Kidney epithelial cell (primary cell): ENCODE measurements at regions not wholly inside any gene's neighbourhood (a gene's known extent, or its start where the extent isn't known, plus 50 kb on each side); places are given as distances from the start of the nearest gene placed in this dataset.

Experiments used
- DNase-seq: peaks from one replicate; pipeline ENCODE4 v3.0.0-alpha.2; 2010; ENCODE audit warnings: low read depth
- H3K27me3 ChIP-seq: 2 replicates; pipeline ENCODE4 v1.6.0; 2011; ENCODE audit warnings: low read length; ENCODE audit not compliant: control insufficient read depth, insufficient read depth
- H3K36me3 ChIP-seq: 2 replicates; pipeline ENCODE4 v1.5.1; 2011; ENCODE audit warnings: low read length; ENCODE audit not compliant: control insufficient read depth, insufficient read depth
- H3K4me3 ChIP-seq: 2 replicates; pipeline ENCODE4 v1.5.1; 2011; ENCODE audit warnings: low read depth, mild to moderate bottlenecking, control low read depth, low read length
- CTCF ChIP-seq: IDR thresholded peaks from 2 replicates; pipeline ENCODE4 v1.5.1; 2011; ENCODE audit warnings: mild to moderate bottlenecking, moderate library complexity, low read length, control low read depth, inconsistent platforms; ENCODE audit not compliant: insufficient read depth, poor library complexity, severe bottlenecking

- no peak for TF ChIP-seq CTCF
- H3K4me3 ChIP-seq: no peak overlapping the region
- no peaks in the 10 kb centered on the region for H3K27me3 ChIP-seq
- H3K36me3 ChIP-seq: no peaks in the 10 kb centered on the region
- no peak for DNase-seq
Measured at GRCh38 chr10:121653608-121654007, 55.4 kb upstream of the FGFR2 start.

DNA sequence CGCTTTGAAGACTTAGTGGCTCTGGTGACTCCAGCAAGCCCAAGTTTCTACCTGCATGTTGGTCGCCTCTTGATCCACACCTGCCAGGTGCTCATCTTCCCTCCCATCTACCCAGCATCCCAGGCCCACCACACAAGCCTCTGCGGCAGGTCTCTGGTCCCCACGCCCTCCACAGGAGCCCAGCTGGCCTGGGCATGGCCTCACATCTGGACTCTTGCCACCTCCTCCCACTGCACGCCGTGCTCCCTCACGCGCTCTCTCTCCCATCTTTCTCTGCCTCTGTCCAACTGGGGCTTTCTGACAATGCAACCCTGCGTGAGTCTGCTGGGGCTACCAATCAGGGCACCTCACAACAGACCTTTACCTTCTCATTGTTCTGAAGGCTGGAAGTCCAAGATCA lies 50.2 kb upstream of the FGFR2 start:
- no peaks in the 10 kb centered on the region for H3K27me3 ChIP-seq
- no peak overlapping the region for H3K4me3 ChIP-seq
- TF ChIP-seq CTCF: no peak
- no peak for DNase-seq
- no peaks in the 10 kb centered on the region for H3K36me3 ChIP-seq

DNA sequence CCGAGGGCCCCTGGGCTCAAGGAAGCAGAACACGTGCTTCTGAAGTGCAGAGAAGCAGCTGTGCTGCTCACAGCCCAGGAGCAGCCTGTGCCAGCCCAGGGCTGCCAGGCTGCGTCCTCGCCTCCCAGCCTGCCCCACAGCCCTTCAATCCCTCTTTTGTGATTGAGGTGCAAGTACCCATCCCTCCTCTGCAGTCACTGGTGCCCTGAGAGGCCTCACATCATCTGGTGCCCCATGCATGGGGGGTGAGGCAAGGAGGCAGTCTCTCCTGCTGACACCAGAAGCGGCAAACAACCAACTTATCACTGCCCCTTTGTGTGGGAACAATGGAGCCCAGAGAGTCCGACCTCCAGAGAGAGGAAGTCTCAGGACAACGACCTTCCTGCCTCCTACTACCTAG lies 49.8 kb upstream of the FGFR2 start:
- Histone ChIP-seq H3K4me3 (no peak overlapping the region), H3K36me3 (no peaks in the 10 kb centered on the region), H3K27me3 (no peaks in the 10 kb centered on the region)
- no peak for TF ChIP-seq CTCF
- DNase-seq: no peak
